PC-9 (cell line): ENCODE measurements at regions not wholly inside any gene's neighbourhood (a gene's known extent, or its start where the extent isn't known, plus 50 kb on each side); places are given as distances from the start of the nearest gene placed in this dataset.
A peak's percentile ranks its signal among the peaks of the same experiment; 100 is the strongest.

ENCODE experiments used
- BruUV-seq: library from RNA; stranded (reverse); fragments of 400-500 nt; replicated peaks from 2 replicates; lab custom pipeline; 2021; lab: Mats Ljungman, UMichigan
- CTCF ChIA-PET: fragments of 300-600 bp; sonication (Branson Sonifier 250); formaldehyde crosslinking; loops from one replicate; lab custom pipeline; 2022; ENCODE audit warnings: antibody characterized with exemption; lab: Charles Lee
- POLR2A ChIA-PET: fragments of 300-600 bp; sonication (Branson Sonifier 250); formaldehyde crosslinking; loops from one replicate; lab custom pipeline; 2022; ENCODE audit warnings: antibody characterized with exemption; ENCODE audit not compliant: unreplicated experiment; lab: Charles Lee
- DNase-seq, 2 experiments: peaks; one replicate each; pipeline versions ENCODE4 v3.0.0 to v3.0.0-alpha.2; 2015 to 2022; ENCODE audit warnings: mixed read lengths in 1 of 2
- H2AFZ ChIP-seq: fragments of 200-600 bp; sonication (generic); 2 replicates; pipeline ENCODE4 v1.8.1; 2017; ENCODE audit warnings: antibody characterized with exemption
- H3F3A ChIP-seq: fragments of 200-600 bp; sonication (generic); 2 replicates; pipeline ENCODE4 v1.8.1; 2017; ENCODE audit warnings: antibody characterized with exemption, mild to moderate bottlenecking, low read depth; ENCODE audit not compliant: insufficient read depth
- H3K27ac ChIP-seq: fragments of 200-600 bp; sonication (generic); 2 replicates; pipeline ENCODE4 v1.6.1; 2016; ENCODE audit warnings: mixed run types
- H3K27me3 ChIP-seq: fragments of 200-600 bp; sonication (generic); 2 replicates; pipeline ENCODE4 v1.6.1; 2016; ENCODE audit warnings: low read depth, mixed run types; ENCODE audit not compliant: insufficient read depth
- H3K36me3 ChIP-seq: fragments of 200-600 bp; sonication (generic); 2 replicates; pipeline ENCODE4 v1.6.1; 2016; ENCODE audit warnings: low read depth, mixed run types
- H3K4me1 ChIP-seq: fragments of 200-600 bp; sonication (generic); replicated peaks from 2 replicates; pipeline ENCODE4 v1.6.1; 2016; ENCODE audit warnings: mixed run types; ENCODE audit not compliant: insufficient read depth
- H3K4me2 ChIP-seq: fragments of 200-600 bp; sonication (generic); 2 replicates; pipeline ENCODE4 v1.6.1; 2017; ENCODE audit warnings: mixed run types
- H3K4me3 ChIP-seq: fragments of 200-600 bp; sonication (generic); 2 replicates; pipeline ENCODE4 v1.6.1; 2016; ENCODE audit warnings: mixed run types
- H3K79me2 ChIP-seq: fragments of 200-600 bp; sonication (generic); 2 replicates; pipeline ENCODE4 v1.6.1; 2017; ENCODE audit warnings: low read depth, mixed run types
- H3K9me2 ChIP-seq: fragments of 200-600 bp; sonication (generic); 2 replicates; pipeline ENCODE4 v1.8.1; 2017; ENCODE audit warnings: mild to moderate bottlenecking; ENCODE audit not compliant: insufficient read depth
- H3K9me3 ChIP-seq: fragments of 200-600 bp; sonication (generic); 2 replicates; pipeline ENCODE4 v1.8.1; 2016; ENCODE audit warnings: low read depth; ENCODE audit not compliant: insufficient read depth
- H4K20me1 ChIP-seq: fragments of 200-600 bp; sonication (generic); 2 replicates; pipeline ENCODE4 v1.8.1; 2017; ENCODE audit not compliant: insufficient read depth
- CTCF ChIP-seq: fragments of 200-600 bp; sonication (generic); conservative IDR thresholded peaks from 2 replicates; pipeline ENCODE4 v1.6.1; 2017; ENCODE audit warnings: mixed run types, antibody characterized with exemption, mild to moderate bottlenecking, moderate library complexity
- EZH2 ChIP-seq: fragments of 200-600 bp; sonication (generic); IDR thresholded peaks from 2 replicates; pipeline ENCODE4 v1.8.0; 2017; ENCODE audit warnings: antibody characterized with exemption, low read depth
- intact Hi-C: fragments of 100-400 bp; cut with micrococcal nuclease; formaldehyde crosslinking; loops from one replicate; pipeline ENCODE4 v1.10.0; 2022; ENCODE audit not compliant: unreplicated experiment

- Histone ChIP-seq H3K4me1 (no peaks in the 10 kb centered on the region), H3K27me3 (no peaks in the 10 kb centered on the region), H3K27ac (no peak overlapping the region), H2AFZ (no peak overlapping the region), H3K9me3 (no peaks in the 10 kb centered on the region), H3K36me3 (no peaks in the 10 kb centered on the region), H4K20me1 (no peaks in the 10 kb centered on the region), H3K4me3 (no peak overlapping the region), H3K9me2 (no peaks in the 10 kb centered on the region), H3K79me2 (no peaks in the 10 kb centered on the region), H3F3A (no peaks in the 10 kb centered on the region), H3K4me2 (no peak overlapping the region)
- CTCF ChIA-PET: no interaction called here
- intact Hi-C loops: no loop called here
- DNase-seq: peak in 1 of 2 experiments; percentile 24
- TF ChIP-seq EZH2: no peak
- TF ChIP-seq CTCF: no peak
- BruUV-seq: no TSS peak
- POLR2A ChIA-PET: no interaction called here
Measured at GRCh38 chr5:167968837-167969236, 322.6 kb upstream of the WWC1 start.

DNA sequence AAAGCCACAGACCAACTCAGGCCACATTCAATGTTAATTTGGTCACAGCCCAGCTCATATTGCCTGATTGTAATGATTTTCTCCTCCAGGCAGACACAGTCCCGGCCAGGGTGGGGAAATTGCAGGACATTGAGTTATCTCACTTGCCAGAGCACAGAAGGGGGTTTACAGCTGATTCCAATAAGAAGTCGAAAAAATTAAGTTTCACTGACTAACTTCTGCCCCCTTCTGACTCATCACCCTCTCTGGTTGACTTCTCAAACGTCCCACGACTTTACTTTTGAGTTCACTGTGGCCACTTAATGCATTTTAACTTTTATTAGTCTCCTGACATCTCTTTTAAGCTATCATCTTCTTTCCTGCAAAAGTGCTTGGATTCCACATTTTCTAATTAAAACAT lies 321.4 kb upstream of the WWC1 start:
- peak in 1 of 2 experiments; percentile 26 for DNase-seq
- Histone ChIP-seq H3K9me3 (no peaks in the 10 kb centered on the region), H3F3A (no peaks in the 10 kb centered on the region), H3K4me3 (no peak overlapping the region), H3K4me1 (no peaks in the 10 kb centered on the region), H3K79me2 (no peaks in the 10 kb centered on the region), H4K20me1 (no peaks in the 10 kb centered on the region), H2AFZ (no peak overlapping the region), H3K36me3 (no peaks in the 10 kb centered on the region), H3K9me2 (no peaks in the 10 kb centered on the region), H3K27me3 (no peaks in the 10 kb centered on the region), H3K4me2 (no peak overlapping the region), H3K27ac (no peak overlapping the region)
- no TSS peak for BruUV-seq
- ChIA-PET CTCF (no interaction called here), POLR2A (no interaction called here)
- TF ChIP-seq EZH2 (no peak), CTCF (no peak)
- intact Hi-C loops: no loop called here

DNA sequence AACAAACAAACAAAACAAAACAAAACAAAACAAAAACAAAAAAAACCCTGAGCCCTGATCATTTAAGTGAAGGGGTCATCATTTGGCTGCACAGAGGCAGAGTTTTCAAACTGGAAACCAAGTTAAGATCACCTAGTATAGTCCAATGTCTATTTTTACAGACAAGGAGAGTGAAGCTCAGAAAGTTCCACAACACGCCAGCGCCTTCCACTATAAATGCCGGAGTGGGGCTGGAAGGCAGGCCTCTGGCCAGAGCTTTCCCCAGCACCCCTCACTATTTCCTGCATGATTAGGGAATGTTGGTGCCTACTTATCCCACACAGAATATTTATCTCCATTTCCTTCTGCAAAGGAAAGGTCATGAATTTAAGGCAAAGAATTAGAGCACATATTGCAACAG lies 319.7 kb upstream of the WWC1 start:
- BruUV-seq: no TSS peak
- H3F3A ChIP-seq: no peaks in the 10 kb centered on the region
- DNase-seq: no peak
- H4K20me1 ChIP-seq: no peaks in the 10 kb centered on the region
- intact Hi-C loops: no loop called here
- H3K27ac ChIP-seq: no peak overlapping the region
- no peaks in the 10 kb centered on the region for H3K79me2 ChIP-seq
- H3K9me2 ChIP-seq: no peaks in the 10 kb centered on the region
- CTCF ChIA-PET: no interaction called here
- no peaks in the 10 kb centered on the region for H3K4me1 ChIP-seq
- no peak overlapping the region for H2AFZ ChIP-seq
- no peak overlapping the region for H3K4me2 ChIP-seq
- POLR2A ChIA-PET: no interaction called here
- no peaks in the 10 kb centered on the region for H3K27me3 ChIP-seq
- H3K9me3 ChIP-seq: no peaks in the 10 kb centered on the region
- H3K4me3 ChIP-seq: no peak overlapping the region
- TF ChIP-seq CTCF: no peak
- no peak for TF ChIP-seq EZH2
- no peaks in the 10 kb centered on the region for H3K36me3 ChIP-seq
